CD4-positive, CD25-positive, alpha-beta regulatory T cell (primary cell): ENCODE measurements at regions not wholly inside any gene's neighbourhood (a gene's known extent, or its start where the extent isn't known, plus 50 kb on each side); places are given as distances from the start of the nearest gene placed in this dataset.

ENCODE experiments used
- ATAC-seq, 2 donors: fragments of 150-1000 bp; cut with Tn5 transposase; one replicate each; pipeline ENCODE4 v1.10.0; 2021; ENCODE audit warnings: low read depth in 2 of 2, moderate number of reproducible peaks in 2 of 2, moderate library complexity in 1 of 2
- DNase-seq, 3 donors: peaks; one replicate each; pipeline versions ENCODE4 v3.0.0 to v3.0.0-alpha.2; 2012 to 2022; ENCODE audit warnings: mixed read lengths in 1 of 3
- H3K27ac ChIP-seq: one replicate; pipeline ENCODE4 v1.7.0; 2013; ENCODE audit warnings: mild to moderate bottlenecking, low read length; ENCODE audit not compliant: insufficient read depth, poor library complexity, severe bottlenecking
- H3K27me3 ChIP-seq: one replicate; pipeline ENCODE4 v1.7.0; 2013; ENCODE audit warnings: low read length; ENCODE audit not compliant: control insufficient read depth, insufficient read depth
- H3K36me3 ChIP-seq: one replicate; pipeline ENCODE4 v1.7.0; 2013; ENCODE audit warnings: mild to moderate bottlenecking, low read length, moderate library complexity; ENCODE audit not compliant: control insufficient read depth, insufficient read depth
- H3K4me1 ChIP-seq: 2 replicates; pipeline ENCODE4 v1.7.0; 2013; ENCODE audit warnings: mild to moderate bottlenecking, low read length; ENCODE audit not compliant: insufficient read depth, control insufficient read depth, poor library complexity, severe bottlenecking
- H3K4me3 ChIP-seq: one replicate; pipeline ENCODE4 v1.7.0; 2013; ENCODE audit warnings: low read depth, mild to moderate bottlenecking, low read length, moderate library complexity
- H3K9me3 ChIP-seq, 2 experiments: 1 replicate in 1 of 2; 2 replicates in 1 of 2; pipeline ENCODE4 v1.7.0; 2013; ENCODE audit warnings: low read length in 2 of 2, mild to moderate bottlenecking in 1 of 2, moderate library complexity in 1 of 2; ENCODE audit not compliant: control insufficient read depth in 2 of 2
- H3K27ac Mint-ChIP-seq, 3 donors: one replicate each; pipeline ENCODE4 v1.8.0; 2020 to 2022; ENCODE audit warnings: mild to moderate bottlenecking in 3 of 3, mixed read lengths in 3 of 3, moderate library complexity in 2 of 3
- H3K27me3 Mint-ChIP-seq: one replicate; pipeline ENCODE4 v1.8.0; 2022; ENCODE audit warnings: mild to moderate bottlenecking, mixed read lengths
- H3K36me3 Mint-ChIP-seq: one replicate; pipeline ENCODE4 v1.8.0; 2020; ENCODE audit warnings: mixed read lengths
- H3K4me1 Mint-ChIP-seq, 4 donors: one replicate each; pipeline ENCODE4 v1.8.0; 2020 to 2022; ENCODE audit warnings: mixed read lengths in 4 of 4, mild to moderate bottlenecking in 1 of 4
- H3K4me3 Mint-ChIP-seq, 4 donors: one replicate each; pipeline ENCODE4 v1.8.0; 2020 to 2022; ENCODE audit warnings: mild to moderate bottlenecking in 4 of 4, mixed read lengths in 4 of 4, moderate library complexity in 3 of 4
- H3K9me3 Mint-ChIP-seq, 7 donors: one replicate each; pipeline ENCODE4 v1.8.0; 2020 to 2022; ENCODE audit warnings: mixed read lengths in 7 of 7, mild to moderate bottlenecking in 3 of 7, moderate library complexity in 2 of 7

GRCh38 chr3:13934813-13935212 lies 54.9 kb upstream of the WNT7A start:
- DNase-seq (no peak), ATAC-seq (no peak)
- no peak overlapping the region for H3K4me3 Mint-ChIP-seq
- Histone ChIP-seq H3K27ac (no peak overlapping the region), H3K27me3 (no peaks in the 10 kb centered on the region), H3K36me3 (no peaks in the 10 kb centered on the region), H3K4me3 (no peak overlapping the region), H3K9me3 (no peaks in the 10 kb centered on the region), H3K4me1 (no peaks in the 10 kb centered on the region)
- peaks cover 0 to 12% (median 2%) of the 10 kb centered on the region in 7 donors for H3K9me3 Mint-ChIP-seq
- no peak overlapping the region for H3K27ac Mint-ChIP-seq
- no peaks in the 10 kb centered on the region for H3K27me3 Mint-ChIP-seq
- no peaks in the 10 kb centered on the region for H3K36me3 Mint-ChIP-seq
- peaks cover 0 to 10% (median 0%) of the 10 kb centered on the region in 4 donors for H3K4me1 Mint-ChIP-seq

DNA sequence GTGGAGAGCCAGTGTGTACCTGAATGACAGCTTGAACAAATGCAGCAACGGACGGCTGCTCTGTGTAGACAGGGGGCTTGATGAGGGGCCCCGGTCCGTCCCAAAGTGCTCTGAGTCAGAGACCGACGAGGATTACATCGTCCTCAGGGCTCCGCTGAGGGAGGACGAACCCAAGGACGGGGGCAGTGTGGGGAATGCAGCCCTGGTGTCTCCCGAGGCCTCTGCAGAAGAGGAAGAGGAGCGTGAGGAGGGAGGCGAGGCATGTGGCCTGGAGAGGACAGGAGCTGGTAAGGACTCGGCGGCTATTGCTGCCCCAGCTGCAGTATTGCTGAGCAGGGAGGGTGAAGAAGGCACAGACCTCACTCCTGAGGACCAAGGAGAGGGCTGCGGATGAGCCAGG lies 54.4 kb upstream of the WNT7A start:
- H3K4me1 Mint-ChIP-seq: peaks cover 0 to 10% (median 0%) of the 10 kb centered on the region in 4 donors
- no peaks in the 10 kb centered on the region for H3K9me3 ChIP-seq
- H3K27me3 Mint-ChIP-seq: no peaks in the 10 kb centered on the region
- peaks cover 0 to 12% (median 2%) of the 10 kb centered on the region in 7 donors for H3K9me3 Mint-ChIP-seq
- DNase-seq (no peak), ATAC-seq (no peak)
- H3K27me3 ChIP-seq: no peaks in the 10 kb centered on the region
- H3K36me3 ChIP-seq: no peaks in the 10 kb centered on the region
- H3K4me3 Mint-ChIP-seq: no peak overlapping the region
- H3K27ac Mint-ChIP-seq: peak overlapping the region in 1 of 3 donors; percentile 37
- no peaks in the 10 kb centered on the region for H3K36me3 Mint-ChIP-seq
- H3K27ac ChIP-seq: no peak overlapping the region
- no peaks in the 10 kb centered on the region for H3K4me1 ChIP-seq
- no peak overlapping the region for H3K4me3 ChIP-seq

- ATAC-seq (no peak), DNase-seq (peak in 1 of 3 donors; percentile 11)
- Mint-ChIP-seq H3K27me3 (no peaks in the 10 kb centered on the region), H3K36me3 (no peaks in the 10 kb centered on the region), H3K4me1 (peaks cover 0 to 10% (median 0%) of the 10 kb centered on the region in 4 donors), H3K4me3 (peak overlapping the region in 1 of 4 donors; percentile 77), H3K9me3 (peaks cover 0 to 22% (median 4%) of the 10 kb centered on the region in 7 donors), H3K27ac (no peak overlapping the region)
- Histone ChIP-seq H3K27ac (no peak overlapping the region), H3K4me3 (no peak overlapping the region), H3K4me1 (no peaks in the 10 kb centered on the region), H3K27me3 (no peaks in the 10 kb centered on the region), H3K9me3 (no peaks in the 10 kb centered on the region), H3K36me3 (no peaks in the 10 kb centered on the region)
Measured at GRCh38 chr3:13932578-13933295, 52.9 kb upstream of the WNT7A start.

- Histone ChIP-seq H3K4me3 (no peak overlapping the region), H3K27ac (no peak overlapping the region), H3K4me1 (no peaks in the 10 kb centered on the region), H3K36me3 (no peaks in the 10 kb centered on the region), H3K9me3 (no peaks in the 10 kb centered on the region), H3K27me3 (no peaks in the 10 kb centered on the region)
- ATAC-seq (no peak), DNase-seq (no peak)
- no peak overlapping the region for H3K27ac Mint-ChIP-seq
- H3K4me3 Mint-ChIP-seq: no peak overlapping the region
- H3K36me3 Mint-ChIP-seq: no peaks in the 10 kb centered on the region
- H3K27me3 Mint-ChIP-seq: no peaks in the 10 kb centered on the region
- H3K4me1 Mint-ChIP-seq: peaks cover 0 to 10% (median 0%) of the 10 kb centered on the region in 4 donors
- H3K9me3 Mint-ChIP-seq: peaks cover 0 to 30% (median 9%) of the 10 kb centered on the region in 7 donors
Measured at GRCh38 chr3:13931172-13931571, 51.3 kb upstream of the WNT7A start.
